ENCODE measurements at regions not wholly inside any gene's neighbourhood (a gene's known extent, or its start where the extent isn't known, plus 50 kb on each side); places are given as distances from the start of the nearest gene placed in this dataset.
"Not testable (repeated sequence)": the region's sequence is repeated elsewhere in the genome, so short reads cannot be mapped to it uniquely, and the experiment has no call there.

DNA sequence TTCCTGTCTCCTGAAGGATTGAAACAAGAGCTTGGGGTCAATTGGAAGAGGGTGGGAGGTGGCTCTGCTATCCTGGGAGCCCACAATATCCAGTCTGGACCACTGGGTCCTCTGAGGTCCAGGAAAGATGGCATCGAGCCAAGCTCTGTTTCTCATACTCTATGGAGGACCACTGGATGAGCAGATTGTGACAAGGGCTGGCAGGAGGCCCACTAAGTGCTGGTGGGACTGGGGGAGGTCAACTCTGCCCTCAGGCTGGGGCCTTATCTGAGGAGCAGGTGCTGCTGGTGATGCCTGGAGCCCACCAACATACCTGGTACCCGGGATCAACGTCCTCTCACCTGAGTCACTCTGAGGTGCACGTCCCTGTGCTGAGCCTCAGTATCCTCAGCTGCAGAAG, 142.4 kb downstream of the NDUFA10 start:
- no peak for DNase-seq

DNA sequence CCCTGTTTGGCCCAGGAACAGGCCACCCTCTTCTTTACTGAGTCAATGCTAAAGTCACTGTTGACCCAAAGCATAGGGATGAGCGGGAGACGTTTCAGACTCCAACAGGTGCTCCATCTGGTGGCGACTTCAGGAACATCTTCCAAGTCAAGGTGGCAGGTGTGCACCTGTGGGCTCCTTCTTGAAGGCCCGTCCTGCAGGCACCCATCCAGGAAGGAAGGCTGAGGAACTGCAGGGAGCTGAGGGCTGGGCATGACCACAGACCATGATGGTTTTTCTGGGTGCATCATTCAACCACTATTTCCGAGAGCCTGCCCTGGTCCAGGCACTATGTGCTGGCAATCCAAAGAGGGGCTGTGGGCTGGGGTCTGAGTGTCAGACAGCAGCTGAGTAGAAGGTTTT, 142.8 kb downstream of the NDUFA10 start:
- no peak for DNase-seq

DNA sequence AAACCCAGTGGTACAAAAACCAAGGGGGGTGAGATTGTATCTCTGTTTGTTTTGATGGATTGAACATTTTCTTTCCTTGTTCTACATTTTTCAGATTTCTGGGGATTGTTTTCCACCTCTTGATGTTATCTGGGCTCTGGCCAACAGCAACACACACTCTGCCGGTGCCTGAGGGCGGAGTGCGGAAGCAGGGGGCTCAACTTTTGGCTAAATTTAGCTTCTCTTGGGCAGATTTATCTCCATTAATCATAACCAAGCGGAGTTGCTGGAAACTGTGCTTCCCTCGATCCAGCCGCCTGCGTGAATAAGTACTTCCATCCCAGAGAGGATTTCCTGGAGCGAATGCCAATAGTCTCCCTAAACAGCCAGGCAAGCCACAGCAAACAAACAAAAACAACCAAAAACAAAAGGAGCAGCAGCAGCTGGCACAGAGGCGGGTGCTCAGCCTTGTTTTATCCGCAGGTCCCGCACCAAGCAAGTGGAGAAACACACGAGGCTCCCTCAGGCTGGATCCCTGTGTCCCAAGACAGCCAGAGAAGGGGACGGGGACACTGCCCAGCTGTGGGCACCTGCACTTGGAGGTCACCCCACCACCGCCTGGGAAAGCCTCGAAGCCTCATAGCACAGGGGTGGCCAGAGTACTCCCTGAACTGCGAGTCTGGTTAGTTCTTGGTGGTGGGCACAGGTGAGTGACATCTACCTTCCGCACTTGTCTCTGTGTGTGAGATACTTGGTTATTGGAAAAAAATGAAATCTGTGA, 143.4 kb downstream of the NDUFA10 start:
- no peak for DNase-seq

DNA sequence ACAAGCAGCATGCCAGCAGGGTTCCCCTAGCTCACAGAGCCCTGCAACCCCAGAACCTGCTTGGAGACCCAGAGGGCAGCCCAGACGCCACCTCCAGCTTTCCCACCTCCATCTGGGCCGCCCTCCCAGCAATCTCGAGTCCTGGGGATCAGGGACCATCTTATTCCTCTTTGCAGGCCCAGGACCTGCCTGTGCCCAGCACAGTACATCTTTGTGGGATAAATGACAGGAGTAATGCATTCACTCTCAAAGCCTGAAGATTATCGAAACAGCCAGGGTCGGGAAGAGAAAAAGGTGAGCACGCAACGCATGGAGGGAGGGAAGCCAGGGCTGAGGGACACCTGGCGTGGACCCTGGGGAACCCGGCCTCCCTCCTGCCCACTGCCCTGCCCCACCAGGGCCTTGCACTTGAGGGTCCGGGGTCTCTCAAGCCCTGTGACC, 144.1 kb downstream of the NDUFA10 start:
- no peak for DNase-seq

DNA sequence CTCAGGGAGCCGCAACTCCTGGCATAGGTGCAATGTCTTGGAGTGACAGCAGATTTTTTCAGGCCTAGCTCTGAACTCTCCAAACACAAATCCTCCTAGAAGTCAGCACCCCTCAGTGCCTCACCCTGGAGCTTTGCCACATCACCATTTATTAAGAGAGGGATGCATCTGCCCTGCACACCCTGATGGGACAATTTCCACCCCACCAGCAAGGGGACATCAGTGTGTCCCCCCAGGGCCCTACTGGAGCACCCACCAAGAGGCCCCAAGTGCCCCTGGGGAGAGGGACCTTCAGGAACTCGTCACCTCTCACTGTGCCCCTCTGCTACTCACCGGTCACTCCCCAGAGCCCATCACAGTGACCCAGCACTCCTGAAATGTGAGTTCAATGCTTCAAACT, 144.7 kb downstream of the NDUFA10 start:
- DNase-seq: no peak

DNA sequence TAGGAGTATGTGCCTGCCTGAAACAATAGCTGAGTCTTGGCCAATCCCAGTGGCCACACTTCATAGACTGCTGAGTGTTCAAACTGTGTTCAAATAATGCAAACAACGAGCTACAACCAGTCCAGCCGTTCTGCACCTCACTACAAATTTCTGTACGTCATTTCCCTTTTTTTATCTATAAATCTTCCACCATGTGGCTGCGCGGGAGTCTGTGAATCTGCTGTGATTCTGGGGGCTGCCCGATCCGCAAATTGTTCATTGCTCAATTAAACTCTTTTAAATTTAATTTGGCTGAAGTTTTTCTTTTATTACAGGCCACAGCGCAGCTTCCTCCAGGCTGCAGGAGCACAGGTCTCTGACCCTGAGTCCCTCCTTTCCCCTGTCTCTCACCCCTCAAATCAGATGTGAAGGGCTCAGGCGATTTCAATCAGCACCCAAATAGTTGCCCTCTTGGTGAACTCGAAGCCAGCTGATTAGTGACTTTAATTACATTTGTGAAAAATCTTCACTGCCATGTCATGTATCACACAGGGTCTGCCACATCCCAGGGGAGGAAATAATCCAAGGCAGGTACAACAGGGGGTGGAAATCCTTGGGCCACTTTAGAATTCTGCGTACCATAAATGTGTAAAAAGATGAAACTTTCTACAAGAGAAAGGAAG, 145.6 kb downstream of the NDUFA10 start:
- DNase-seq: no peak

DNA sequence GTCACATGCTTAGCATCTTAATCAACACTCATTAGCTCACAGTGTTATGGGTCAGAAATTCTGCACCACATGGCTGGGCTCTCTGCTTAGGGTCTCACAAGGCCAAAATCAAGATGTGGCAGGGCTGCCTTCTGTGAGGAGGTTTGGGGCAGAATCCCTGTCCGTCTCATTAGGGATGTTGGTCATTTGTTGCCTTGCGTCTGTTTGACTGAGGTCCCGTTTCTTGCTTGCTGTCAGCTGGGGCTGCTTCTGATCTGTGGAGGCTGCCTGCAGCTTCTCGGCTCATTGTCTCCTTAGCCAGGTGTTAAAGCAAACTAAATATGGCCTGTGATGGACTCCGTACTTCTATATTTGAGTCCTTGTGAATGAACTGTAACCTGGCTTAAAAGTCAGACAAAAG, 146.5 kb downstream of the NDUFA10 start:
- DNase-seq: no peak

DNA sequence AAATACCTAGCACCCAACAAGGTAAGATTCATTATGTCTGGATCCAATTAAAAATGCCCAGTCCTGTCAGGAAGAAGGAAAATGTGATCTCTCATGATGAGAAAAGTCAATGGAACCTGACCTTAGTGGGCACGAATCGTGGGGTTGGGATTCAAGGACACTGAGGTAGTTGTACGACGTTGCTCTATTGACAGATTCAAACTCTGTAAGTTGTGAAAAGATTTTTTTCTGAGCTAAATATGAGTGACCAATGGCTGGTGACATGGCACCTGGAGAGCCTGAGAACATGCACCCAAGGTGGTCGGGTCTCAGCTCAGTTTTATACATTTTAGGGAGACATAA, 148.2 kb downstream of the NDUFA10 start:
- DNase-seq: no peak

DNA sequence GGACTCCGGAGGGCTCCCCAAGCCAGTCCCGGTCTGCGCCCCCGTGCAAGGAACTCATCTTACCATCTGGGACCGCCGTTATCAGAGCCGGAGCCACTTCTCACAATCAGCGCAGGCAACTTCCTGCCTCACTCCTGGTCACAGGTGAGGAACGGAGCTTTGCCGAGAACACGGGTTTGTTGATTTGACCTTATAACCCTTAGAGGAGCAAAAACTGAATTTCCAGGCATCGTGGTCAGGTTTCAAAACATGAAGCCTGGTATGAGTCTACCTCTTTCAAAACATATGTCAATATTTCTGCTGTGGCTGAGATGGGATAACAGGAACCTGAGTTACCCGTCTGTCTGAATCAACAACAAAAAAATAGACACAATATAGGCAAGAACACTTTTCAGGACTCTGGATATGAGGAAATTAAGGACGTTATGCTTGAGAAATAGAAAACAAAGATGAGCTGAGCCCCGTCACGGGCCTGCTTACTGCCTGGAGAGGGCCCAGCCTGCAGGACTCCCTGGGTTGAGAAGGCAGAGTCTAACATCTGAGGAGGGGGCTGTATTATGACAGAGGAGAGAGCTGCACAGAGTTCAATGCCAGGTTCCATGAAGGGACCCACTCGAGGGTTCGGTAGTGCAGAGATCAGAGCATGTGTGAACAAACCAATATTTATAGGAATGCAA, 148.7 kb downstream of the NDUFA10 start:
- no peak for DNase-seq

DNA sequence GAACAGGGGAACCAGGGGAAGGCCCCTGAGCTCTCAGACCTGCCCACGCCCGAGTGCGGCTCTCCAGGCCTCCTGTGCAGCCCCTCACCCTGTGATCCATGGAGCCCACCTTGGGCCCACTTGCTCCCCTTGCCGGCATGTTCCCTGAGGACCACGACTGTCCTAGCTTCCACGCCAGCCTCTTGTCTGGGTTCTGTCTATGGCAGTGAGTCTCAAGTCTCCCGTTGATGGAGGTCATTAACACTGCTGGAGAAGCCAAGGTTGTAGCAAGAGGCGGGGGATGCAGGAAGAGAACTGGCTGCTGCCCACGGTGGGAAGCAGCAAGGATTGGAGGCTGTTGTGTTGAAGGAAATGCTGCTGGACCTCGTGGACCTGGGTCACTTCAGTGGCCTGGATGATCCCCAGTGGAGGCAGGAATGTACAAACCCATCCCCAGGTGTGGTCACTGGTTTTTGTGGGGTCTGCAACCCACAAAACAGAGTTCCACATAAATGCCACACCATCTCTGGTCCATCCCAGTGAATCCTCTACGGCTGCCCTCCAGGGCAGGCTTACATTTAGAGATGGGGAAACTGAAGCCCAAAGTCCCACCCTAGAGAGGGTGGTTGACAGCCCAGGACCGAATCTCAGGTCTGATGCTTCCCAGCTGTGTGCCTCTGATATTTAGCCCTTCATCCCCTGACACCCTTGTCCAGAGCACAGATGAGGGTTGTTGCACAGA, 150.3 kb downstream of the NDUFA10 start:
- DNase-seq: no peak

DNA sequence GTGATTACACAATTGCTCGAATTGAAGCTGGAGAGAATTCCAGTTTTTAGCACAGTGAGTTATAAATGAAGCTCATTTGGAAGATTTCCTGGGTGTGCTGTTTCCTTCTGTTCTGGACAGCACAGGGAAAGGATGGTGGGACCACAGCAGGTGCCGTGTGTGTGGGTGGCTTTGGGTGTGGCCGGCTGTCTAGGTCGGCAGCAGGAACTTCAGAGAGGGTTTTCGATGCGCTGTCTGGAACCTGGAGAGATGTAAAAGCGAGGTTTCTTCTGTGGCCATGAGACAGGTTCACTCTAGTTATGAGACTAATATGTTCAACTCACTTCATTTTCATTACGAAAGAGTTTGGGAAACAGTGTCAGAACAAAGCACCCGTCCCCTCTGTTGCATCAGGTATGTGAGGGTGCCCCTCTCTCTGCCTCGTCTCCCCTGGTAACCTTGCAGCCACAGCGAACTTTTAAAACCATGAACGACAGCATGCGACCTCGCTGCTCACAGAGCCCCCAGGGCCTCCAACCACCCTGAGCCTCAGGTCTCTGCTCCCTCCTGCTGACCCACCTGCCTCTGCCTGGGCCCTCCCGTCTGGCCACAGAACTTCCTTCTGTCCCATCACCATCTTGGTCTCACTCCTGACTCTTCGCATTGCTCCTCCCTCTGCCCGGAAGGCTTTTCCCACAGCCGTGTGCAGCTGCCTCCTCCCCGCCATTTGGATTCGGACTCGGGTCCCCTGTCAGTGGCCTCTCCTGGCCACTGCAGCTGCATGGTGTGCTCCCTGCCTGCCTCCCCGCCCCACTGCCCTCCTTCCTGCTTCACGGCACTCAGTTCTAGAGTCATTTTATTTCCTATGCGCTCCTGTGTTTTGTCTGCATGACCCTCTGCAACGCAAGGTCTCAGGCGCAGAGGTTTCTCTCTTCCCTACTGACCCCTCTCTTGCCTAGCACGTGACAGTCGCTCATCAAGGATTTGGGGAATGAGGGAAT, 151.2 kb downstream of the NDUFA10 start:
- no peak for DNase-seq

DNA sequence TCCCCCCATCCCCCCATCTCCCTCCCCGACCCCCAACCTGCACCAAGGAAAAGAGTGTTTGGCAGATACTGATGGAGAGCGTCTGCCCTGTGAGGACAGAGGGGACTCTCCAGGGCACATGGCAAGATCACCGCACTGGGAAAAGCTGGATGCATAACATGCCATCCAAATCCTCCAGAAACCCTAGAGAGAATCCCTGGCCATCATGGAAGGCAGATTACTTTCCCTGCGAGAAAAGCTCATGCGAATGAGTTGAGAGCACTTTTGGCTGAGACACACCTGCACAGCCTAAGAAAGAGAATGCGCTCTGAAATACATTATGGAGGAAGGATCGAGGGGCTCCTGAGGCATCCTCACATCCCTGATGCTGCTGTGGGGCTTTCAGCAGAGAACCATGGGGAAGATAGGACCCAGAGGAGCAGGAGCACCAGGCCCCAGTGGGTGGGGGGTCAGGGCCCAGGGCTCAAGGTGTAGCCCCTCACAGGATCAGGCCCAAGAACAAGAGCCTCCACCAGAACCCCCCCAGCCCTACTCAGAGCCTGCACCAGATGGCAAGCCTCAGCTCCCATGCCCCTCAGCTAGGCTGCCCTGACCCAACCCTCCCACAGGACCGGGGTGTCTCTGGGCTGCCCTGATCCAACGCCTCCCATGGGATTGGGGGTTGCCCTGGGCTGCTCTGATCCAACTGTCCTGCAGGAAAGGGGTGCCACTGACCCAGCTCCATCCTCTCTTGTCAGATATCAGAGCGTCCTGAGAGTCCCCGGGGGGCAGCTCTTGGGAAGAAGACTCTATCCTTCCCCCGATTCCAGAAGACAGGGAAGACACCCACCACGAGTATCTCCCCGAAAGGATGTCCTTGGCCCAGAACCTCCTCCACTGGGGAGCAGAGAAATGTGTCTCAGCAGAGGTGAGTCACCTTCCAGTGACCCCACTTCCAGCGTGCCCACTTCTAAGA, 153.4 kb downstream of the NDUFA10 start:
- no peak for DNase-seq

DNA sequence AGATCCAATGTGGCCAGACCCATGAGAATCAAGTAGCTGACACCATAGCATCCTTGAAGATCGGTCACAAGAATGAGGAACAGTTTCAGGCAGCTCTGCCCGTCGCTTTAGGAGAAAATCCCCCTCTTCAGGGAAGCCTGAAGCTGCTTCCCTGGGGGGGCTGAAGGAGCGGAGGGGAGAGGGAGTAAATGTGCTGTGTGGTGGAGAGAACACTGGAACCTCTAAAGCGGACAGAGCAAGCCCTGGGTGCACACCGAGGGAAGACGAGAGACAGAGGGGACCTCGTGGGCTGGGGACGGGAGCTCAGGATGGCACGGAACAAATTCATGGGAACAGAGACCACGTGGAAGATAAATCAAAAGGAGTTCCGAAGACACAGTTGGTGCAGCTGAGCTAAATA, 154.3 kb downstream of the NDUFA10 start:
- no peak for DNase-seq

DNA sequence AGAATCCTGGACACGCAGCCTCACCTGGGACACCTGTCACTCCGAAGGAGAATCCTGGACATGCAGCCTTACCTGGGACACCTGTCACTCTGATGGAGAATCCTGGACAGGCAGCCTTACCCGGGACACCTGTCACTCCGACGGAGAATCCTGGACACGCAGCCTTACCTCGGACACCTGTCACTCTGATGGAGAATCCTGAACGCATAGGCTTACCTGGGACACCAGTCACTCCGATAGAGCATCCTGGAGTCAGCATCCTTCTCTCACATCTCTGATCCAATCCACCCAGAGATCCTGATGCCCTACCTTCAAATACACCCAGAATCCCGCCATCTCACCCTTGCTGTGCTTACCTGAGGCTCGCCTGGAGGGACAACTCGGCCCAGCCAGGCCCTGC, 154.9 kb downstream of the NDUFA10 start:
- DNase-seq: no peak

DNA sequence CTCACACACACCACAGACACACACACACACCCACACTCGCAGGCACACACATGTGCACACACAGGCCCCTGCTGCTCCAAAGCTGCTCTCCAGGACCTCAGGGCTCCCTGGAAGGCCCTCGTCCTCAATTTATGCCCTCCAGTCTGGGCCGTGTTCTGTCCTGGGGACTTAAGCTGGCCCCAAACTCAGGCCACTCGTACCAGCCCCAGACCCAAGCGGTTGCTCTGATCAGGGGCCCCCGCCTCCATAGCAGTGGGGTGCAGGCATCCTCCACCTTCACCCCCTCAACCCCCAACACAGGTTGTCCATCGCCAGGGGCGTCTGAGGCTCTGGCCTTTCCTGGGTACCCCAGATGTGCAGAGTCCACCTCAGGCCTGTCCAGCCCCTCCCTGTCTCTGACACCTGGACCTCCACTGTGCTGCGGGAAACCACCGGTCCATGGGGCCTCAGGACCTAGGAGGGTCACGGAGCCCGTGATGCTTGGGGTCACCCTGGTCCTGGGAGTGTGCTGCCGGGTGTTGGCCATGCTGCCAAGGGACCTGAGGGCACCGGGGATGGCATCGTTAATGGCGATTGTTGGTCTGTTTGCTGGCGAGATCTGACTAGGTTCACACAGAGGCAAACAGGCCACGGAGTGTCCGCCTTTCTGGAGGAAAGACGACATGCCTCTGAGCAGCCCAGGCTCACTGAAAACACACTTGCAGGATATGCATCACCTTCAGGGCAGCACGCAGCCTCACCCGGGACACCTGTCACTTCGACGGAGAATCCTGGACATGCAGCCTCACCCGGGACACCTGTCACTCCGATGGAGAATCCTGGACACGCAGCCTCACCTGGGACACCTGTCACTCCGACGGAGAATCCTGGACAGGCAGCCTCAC, 155.6 kb downstream of the NDUFA10 start:
- no peak for DNase-seq

DNA sequence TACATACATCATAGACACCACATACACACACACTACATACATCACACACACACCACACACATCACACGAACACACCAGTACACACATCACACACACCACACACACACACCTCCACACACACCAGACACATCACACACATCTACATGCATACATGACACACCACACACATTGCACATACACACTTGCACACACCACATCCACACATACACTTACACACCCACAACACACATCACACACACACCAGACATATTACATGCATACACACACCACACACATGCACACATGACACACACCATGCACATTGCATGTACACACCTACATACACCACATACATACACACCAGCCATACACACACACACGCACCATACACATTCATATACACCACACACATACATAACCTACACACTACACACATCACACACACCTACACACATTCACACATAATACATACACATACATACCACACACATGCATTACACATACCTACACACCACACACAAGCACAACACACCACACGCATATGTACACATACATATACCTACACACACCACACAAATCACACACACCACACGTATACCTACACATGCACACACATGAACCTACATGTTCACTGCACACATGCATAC, 156.5 kb downstream of the NDUFA10 start:
- DNase-seq: no peak

DNA sequence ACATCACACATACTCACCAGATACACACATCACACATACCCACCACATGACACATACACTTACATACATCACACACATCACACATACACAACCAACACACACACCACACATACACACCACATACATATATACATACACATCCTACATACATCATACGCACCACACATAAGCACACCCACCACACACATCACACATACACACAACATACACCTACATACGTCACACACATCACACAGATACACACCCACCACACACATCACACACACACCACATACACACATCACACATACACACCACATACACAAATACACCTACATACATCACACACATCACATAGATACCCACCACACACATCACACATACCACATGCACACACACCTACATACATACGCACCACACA, 158.4 kb downstream of the NDUFA10 start:
- DNase-seq: no peak

DNA sequence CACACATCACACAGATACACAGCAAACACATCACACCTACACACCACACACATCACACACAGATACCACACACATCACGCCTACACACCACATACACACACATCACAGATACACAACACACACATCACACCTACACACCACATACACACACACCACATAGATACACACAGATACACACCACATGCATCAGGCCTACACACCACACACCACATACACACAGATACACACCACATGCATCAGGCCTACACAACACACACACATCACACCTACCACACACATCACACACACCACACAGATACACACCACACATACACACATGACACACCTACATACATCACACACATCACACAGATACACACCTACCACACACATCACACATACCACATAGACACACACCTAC, 158.8 kb downstream of the NDUFA10 start:
- DNase-seq: no peak

DNA sequence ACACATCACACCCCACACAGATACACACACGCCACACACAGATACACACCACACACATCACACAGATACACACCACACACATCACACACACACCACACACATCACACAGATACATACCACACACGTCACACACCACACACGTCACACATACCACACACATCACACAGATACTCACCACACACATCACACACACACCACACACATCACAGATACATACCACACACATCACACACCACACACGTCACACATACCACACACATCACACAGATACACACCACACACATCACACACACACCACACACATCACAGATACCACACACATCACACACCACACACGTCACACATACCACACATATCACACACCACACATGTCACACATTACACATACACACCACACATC, 159.3 kb downstream of the NDUFA10 start:
- DNase-seq: not testable (repeated sequence)
